ENCODE measurements at regions not wholly inside any gene's neighbourhood (a gene's known extent, or its start where the extent isn't known, plus 50 kb on each side); places are given as distances from the start of the nearest gene placed in this dataset.

GRCh38 chr2:120966510-120967254 lies 231.0 kb downstream of the GLI2 start:
- no peak for TF ChIP-seq YY1 (IDR thresholded peaks at IDR 0.05; ENCODE audit: insufficient read depth, insufficient read length)
- TF ChIP-seq SUZ12 (IDR thresholded peaks at IDR 0.05; ENCODE audit: extremely low read depth, insufficient read depth, insufficient read length), result no peak
